BLaER1 (cell line): ENCODE measurements at regions not wholly inside any gene's neighbourhood (a gene's known extent, or its start where the extent isn't known, plus 50 kb on each side); places are given as distances from the start of the nearest gene placed in this dataset.

ENCODE experiments used
- H3K27ac ChIP-seq: shearing (Covaris generic); formaldehyde crosslinking; 2 replicates; pipeline ENCODE4 v1.8.1; 2022
- H3K27me3 ChIP-seq: shearing (Covaris generic); formaldehyde crosslinking; 2 replicates; pipeline ENCODE4 v1.8.1; 2022
- H3K36me3 ChIP-seq: shearing (Covaris generic); formaldehyde crosslinking; 2 replicates; pipeline ENCODE4 v1.8.1; 2022
- H3K4me1 ChIP-seq: shearing (Covaris generic); formaldehyde crosslinking; 2 replicates; pipeline ENCODE4 v1.8.1; 2022
- H3K4me2 ChIP-seq: shearing (Covaris generic); formaldehyde crosslinking; 2 replicates; pipeline ENCODE4 v1.8.1; 2022
- H3K4me3 ChIP-seq: shearing (Covaris generic); formaldehyde crosslinking; 2 replicates; pipeline ENCODE4 v1.8.1; 2022
- H3K9ac ChIP-seq: shearing (Covaris generic); formaldehyde crosslinking; 2 replicates; pipeline ENCODE4 v1.8.1; 2022
- H3K9me3 ChIP-seq: shearing (Covaris generic); formaldehyde crosslinking; 2 replicates; pipeline ENCODE4 v1.8.1; 2022
- H4K20me1 ChIP-seq: shearing (Covaris generic); formaldehyde crosslinking; 2 replicates; pipeline ENCODE4 v1.8.1; 2022
- Cebpa-rat ChIP-seq: shearing (Covaris generic); IDR thresholded peaks from 2 replicates; pipeline ENCODE4 v1.8.1; 2022

DNA sequence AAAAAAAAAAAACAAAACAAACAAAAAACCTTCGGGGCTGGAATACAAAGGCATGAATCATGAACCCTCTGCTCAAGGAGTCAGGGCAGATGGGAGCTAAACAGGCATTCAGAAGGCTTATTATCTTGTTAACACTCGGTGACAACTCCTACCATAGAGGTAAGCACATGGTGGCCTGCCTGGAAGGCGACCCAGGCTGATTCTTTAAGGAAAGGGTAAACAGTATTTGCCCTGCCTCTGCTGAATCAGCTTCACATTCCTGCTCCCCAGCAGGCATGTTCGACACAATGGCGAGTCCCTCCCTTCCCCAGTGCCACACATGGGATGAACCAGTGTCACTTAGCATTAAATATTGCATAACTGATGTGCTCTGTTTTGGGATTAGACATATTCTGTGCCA is 191.9 kb downstream of the ARL4C start:
- no peaks in the 10 kb centered on the region for H3K36me3 ChIP-seq
- H3K4me3 ChIP-seq = no peak overlapping the region
- H3K9me3 ChIP-seq = peaks cover 10% of the 10 kb centered on the region
- no peak overlapping the region for H3K4me2 ChIP-seq
- H3K9ac ChIP-seq = no peak overlapping the region
- no peaks in the 10 kb centered on the region for H3K27me3 ChIP-seq
- no peak for TF ChIP-seq Cebpa-rat
- H3K27ac ChIP-seq = no peak overlapping the region
- H4K20me1 ChIP-seq = no peaks in the 10 kb centered on the region
- H3K4me1 ChIP-seq = peaks cover 62% of the 10 kb centered on the region

DNA sequence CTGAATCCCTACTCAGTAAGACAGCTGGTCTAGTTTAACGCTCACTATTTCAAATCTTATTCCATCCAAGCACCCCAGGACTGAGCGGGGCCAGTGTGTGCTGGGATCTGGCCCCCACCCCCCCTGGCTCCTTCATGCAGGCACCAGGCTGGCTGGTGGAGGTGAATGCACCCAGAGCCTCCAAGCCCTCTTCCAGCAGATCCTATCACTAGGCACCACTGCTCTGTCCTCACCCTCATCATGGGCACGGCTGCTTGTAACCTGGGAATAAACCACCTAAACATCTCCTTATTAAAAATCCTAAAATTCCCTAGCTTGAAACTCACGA is 194.3 kb downstream of the ARL4C start:
- Histone ChIP-seq H3K4me1 (peaks cover 42% of the 10 kb centered on the region), H4K20me1 (no peaks in the 10 kb centered on the region), H3K4me2 (peak overlapping the region; percentile 31), H3K9ac (no peak overlapping the region), H3K36me3 (no peaks in the 10 kb centered on the region), H3K27ac (no peak overlapping the region; the same call in 1 of the 2 replicates), H3K27me3 (no peaks in the 10 kb centered on the region), H3K4me3 (no peak overlapping the region), H3K9me3 (peaks cover 4% of the 10 kb centered on the region)
- TF ChIP-seq Cebpa-rat = no peak

GRCh38 chr2:234300932-234301823 is 195.7 kb downstream of the ARL4C start:
- H3K4me3 ChIP-seq = no peak overlapping the region
- TF ChIP-seq Cebpa-rat = no peak
- no peaks in the 10 kb centered on the region for H4K20me1 ChIP-seq
- H3K9me3 ChIP-seq = 0 out of 2 replicates have a peak, but pooled peaks cover 3% of the 10 kb centered on the region
- H3K27ac ChIP-seq = no peak overlapping the region
- no peaks in the 10 kb centered on the region for H3K36me3 ChIP-seq
- H3K27me3 ChIP-seq = no peaks in the 10 kb centered on the region
- no peak overlapping the region for H3K9ac ChIP-seq
- peaks cover 46% of the 10 kb centered on the region for H3K4me1 ChIP-seq
- H3K4me2 ChIP-seq = no peak overlapping the region

DNA sequence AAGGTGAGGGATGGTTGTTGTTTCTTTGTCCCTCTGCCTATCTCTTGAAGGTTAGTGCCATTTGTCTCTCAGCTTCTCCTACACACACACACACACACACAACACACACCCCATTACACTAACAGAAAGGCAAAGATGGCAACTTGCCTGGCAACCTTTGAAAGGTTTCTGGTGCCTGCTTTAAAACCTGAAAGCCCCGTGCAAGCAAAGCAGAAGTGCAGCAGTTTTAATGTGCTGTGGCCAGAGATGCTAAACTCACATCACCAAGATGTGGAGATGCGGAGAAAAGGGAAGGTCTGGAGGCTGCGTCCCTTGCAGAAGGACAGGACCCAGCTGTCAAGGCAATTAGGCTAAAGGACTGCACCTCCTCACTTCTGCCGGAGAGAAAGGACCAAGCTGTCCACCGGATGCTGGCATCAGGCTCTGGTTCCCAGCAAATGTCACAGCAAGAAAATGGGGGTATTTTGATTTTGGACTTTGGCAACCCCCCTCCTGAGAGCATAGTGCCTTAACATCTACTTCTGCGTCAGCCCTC is 196.4 kb downstream of the ARL4C start:
- Histone ChIP-seq H3K36me3 (no peaks in the 10 kb centered on the region), H3K4me3 (no peak overlapping the region), H3K27ac (no peak overlapping the region), H3K4me1 (peaks cover 53% of the 10 kb centered on the region), H3K27me3 (no peaks in the 10 kb centered on the region), H3K9me3 (0 out of 2 replicates have a peak, but pooled peaks cover 9% of the 10 kb centered on the region), H4K20me1 (no peaks in the 10 kb centered on the region), H3K4me2 (no peak overlapping the region), H3K9ac (no peak overlapping the region)
- TF ChIP-seq Cebpa-rat = no peak

DNA sequence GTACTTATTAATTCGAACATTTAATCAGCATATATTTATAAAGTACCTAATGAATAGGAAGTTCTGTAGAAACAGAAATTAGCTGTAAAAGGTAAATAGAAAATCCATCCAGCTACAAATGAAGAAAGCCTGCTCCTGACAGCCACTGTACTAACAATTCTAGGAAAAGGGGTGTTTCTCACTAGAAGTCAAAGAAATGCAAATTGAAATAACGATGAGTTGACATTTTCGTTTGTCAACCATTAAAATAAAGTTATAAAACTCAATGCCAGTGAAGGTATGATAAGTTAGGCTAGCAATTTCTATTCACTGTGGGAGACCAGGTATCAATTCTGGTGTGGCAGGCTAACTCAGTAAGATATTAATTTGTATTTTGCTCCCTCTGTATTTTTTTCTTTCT is 198.0 kb downstream of the ARL4C start:
- no peak overlapping the region for H3K4me2 ChIP-seq
- no peak for TF ChIP-seq Cebpa-rat
- H3K27ac ChIP-seq = no peak overlapping the region
- peaks cover 68% of the 10 kb centered on the region for H3K4me1 ChIP-seq
- H4K20me1 ChIP-seq = no peaks in the 10 kb centered on the region
- no peaks in the 10 kb centered on the region for H3K27me3 ChIP-seq
- H3K36me3 ChIP-seq = no peaks in the 10 kb centered on the region
- no peak overlapping the region for H3K4me3 ChIP-seq
- H3K9me3 ChIP-seq = 0 out of 2 replicates have a peak, but pooled peaks cover 9% of the 10 kb centered on the region
- H3K9ac ChIP-seq = no peak overlapping the region

DNA sequence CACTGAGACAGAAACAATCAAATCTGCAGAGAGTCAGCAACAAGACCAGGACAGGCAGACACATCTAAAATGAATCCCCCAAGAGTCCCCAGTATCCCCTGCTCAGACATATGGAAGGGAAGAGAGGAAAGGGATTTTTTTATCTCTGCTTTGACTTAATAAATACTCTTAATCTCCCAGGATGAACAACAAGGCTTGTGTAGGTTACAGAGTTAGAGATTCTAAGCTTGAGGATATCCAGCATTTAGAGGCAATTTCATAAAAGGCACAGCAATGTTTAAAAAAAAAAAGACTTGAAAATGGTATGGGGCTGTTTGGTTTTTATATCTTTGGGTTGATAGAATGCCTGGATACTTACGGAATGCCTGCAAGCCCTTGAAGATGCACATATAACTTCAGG is 199.9 kb downstream of the ARL4C start:
- H3K27me3 ChIP-seq = no peaks in the 10 kb centered on the region
- no peak overlapping the region for H3K4me2 ChIP-seq
- H4K20me1 ChIP-seq = no peaks in the 10 kb centered on the region
- no peak overlapping the region for H3K9ac ChIP-seq
- peaks cover 69% of the 10 kb centered on the region for H3K4me1 ChIP-seq
- no peak overlapping the region for H3K27ac ChIP-seq
- 0 out of 2 replicates have a peak, but pooled peaks cover 9% of the 10 kb centered on the region for H3K9me3 ChIP-seq
- H3K36me3 ChIP-seq = no peaks in the 10 kb centered on the region
- TF ChIP-seq Cebpa-rat = no peak
- no peak overlapping the region for H3K4me3 ChIP-seq

- Histone ChIP-seq H3K4me2 (peak overlapping the region; percentile 97), H3K4me3 (no peak overlapping the region; the same call in 1 of the 2 replicates), H3K9me3 (0 out of 2 replicates have a peak, but pooled peaks cover 9% of the 10 kb centered on the region), H3K27ac (peak overlapping the region; percentile 94), H3K27me3 (no peaks in the 10 kb centered on the region), H4K20me1 (no peaks in the 10 kb centered on the region), H3K4me1 (peaks cover 79% of the 10 kb centered on the region), H3K36me3 (no peaks in the 10 kb centered on the region), H3K9ac (peak overlapping the region; percentile 25; the same call in 1 of the 2 replicates)
- no peak for TF ChIP-seq Cebpa-rat
These were observed 202.9 kb downstream of the ARL4C start for GRCh38 chr2:234293973-234294372.

- H3K9ac ChIP-seq = peak overlapping the region; percentile 76; the same call in 1 of the 2 replicates
- 0 out of 2 replicates have a peak, but pooled peaks cover 9% of the 10 kb centered on the region for H3K9me3 ChIP-seq
- peak overlapping the region; percentile 59; the same call in 1 of the 2 replicates for H3K4me3 ChIP-seq
- peak overlapping the region; percentile 97 for H3K4me2 ChIP-seq
- H3K4me1 ChIP-seq = peaks cover 86% of the 10 kb centered on the region
- H3K27me3 ChIP-seq = no peaks in the 10 kb centered on the region
- H3K27ac ChIP-seq = peak overlapping the region; percentile 94
- TF ChIP-seq Cebpa-rat = no peak
- no peaks in the 10 kb centered on the region for H4K20me1 ChIP-seq
- H3K36me3 ChIP-seq = no peaks in the 10 kb centered on the region
These were observed 204.0 kb downstream of the ARL4C start for GRCh38 chr2:234292962-234293243.

- no peaks in the 10 kb centered on the region for H3K27me3 ChIP-seq
- H3K4me3 ChIP-seq = peak overlapping the region; percentile 59
- no peak for TF ChIP-seq Cebpa-rat
- H4K20me1 ChIP-seq = no peaks in the 10 kb centered on the region
- peak overlapping the region; percentile 76 for H3K9ac ChIP-seq
- 0 out of 2 replicates have a peak, but pooled peaks cover 9% of the 10 kb centered on the region for H3K9me3 ChIP-seq
- peak overlapping the region; percentile 97 for H3K4me2 ChIP-seq
- H3K27ac ChIP-seq = peak overlapping the region; percentile 94
- H3K36me3 ChIP-seq = no peaks in the 10 kb centered on the region
- peaks cover 86% of the 10 kb centered on the region for H3K4me1 ChIP-seq
These were observed 204.5 kb downstream of the ARL4C start for GRCh38 chr2:234292205-234292961.
